ENCODE measurements at regions not wholly inside any gene's neighbourhood (a gene's known extent, or its start where the extent isn't known, plus 50 kb on each side); places are given as distances from the start of the nearest gene placed in this dataset.
"Not testable (repeated sequence)": the region's sequence is repeated elsewhere in the genome, so short reads cannot be mapped to it uniquely, and the experiment has no call there.

DNA sequence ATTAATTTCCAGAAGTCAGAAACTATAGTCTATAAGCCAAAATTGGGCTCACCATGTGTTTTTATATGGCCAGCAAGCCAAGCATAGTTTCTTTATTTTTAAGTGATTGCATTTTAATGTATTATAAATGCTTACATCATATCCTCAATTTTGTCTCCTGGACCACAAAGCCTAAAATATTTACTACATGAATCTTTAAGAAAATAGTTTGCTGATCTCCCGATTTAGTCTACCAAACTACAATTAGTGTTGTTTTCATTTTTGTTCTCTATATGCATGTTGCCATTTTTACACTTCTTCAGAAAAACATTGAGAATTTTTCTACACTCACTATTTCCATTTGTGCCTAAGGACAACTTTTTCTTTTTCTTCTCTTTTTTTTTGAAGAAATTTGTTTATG, 954.5 kb upstream of the ADAMTS5 start:
- not testable (repeated sequence) for FAIRE-seq

DNA sequence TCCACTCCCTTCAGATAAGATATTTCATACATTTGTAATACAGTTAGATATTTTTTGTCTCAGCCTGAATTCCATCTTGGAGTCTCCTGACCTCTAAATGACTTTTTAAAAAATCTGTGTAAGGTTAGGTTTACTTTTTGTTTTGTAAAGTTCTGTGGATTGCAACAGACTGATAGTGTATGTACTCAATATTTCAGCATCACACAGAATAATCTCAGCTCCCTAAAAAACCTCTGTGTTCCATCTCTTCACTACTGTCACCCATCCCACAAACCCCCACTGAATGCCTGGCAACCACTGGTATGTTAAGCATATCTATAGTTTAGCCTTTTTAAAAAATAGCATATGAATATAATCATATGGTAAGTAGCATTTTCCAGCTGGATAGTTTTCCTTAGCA, 951.1 kb upstream of the ADAMTS5 start:
- FAIRE-seq: not testable (repeated sequence)

DNA sequence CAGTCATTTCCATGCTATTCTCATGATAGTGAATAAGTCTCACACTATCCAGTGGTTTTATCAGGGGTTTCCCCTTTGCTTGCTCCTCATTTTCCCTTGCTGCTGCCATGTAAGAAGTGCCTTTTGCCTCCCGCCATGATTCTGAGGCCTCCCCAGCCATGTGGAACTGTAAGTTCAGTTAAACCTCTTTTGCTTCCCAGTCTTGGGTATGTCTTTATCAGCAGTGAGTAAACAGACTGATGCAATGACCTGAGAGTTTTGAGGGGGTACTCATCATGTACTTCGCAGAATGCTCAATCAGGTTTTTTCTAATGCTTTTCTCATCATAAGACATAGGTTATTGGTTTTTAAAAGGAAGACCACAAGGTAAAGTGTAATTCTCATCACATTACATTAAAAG, 949.4 kb upstream of the ADAMTS5 start:
- not testable (repeated sequence) for FAIRE-seq

DNA sequence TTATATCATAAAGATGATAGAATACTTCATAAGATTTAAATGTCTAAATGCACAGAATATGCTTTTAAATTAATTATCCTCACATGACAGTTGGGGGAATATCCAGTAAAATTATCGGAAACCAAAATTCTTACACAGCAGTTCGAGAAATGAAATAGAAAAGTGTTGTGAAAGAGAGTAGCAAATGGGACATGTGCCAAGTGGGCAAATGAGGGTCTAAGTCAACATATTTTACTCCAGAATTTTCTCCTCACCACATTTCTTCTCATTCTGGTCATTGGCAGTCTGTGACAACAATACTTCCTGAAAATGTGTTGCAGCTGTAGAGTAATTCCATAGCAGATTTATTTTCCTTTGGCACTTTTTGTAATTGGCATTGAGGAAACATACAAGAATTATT, 945.2 kb upstream of the ADAMTS5 start:
- not testable (repeated sequence) for FAIRE-seq

DNA sequence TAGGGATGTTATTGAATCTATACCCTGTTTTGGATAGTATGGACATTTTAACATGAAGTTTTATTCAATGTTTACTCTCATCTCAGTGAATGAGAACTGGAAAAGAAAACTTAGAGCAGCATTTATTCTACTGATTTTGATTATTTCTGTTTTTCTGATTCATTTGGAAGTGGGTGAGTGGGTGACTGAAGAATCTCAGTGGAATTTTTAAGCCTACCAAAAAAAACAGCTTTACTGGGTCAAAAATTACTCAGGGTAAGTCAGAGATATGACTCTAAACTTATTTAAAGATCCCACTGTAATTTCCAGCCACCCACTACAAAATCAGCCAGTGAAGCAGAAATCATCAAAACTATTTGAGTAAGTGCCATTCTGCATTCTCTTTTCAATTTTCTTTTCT, 942.6 kb upstream of the ADAMTS5 start:
- not testable (repeated sequence) for FAIRE-seq

DNA sequence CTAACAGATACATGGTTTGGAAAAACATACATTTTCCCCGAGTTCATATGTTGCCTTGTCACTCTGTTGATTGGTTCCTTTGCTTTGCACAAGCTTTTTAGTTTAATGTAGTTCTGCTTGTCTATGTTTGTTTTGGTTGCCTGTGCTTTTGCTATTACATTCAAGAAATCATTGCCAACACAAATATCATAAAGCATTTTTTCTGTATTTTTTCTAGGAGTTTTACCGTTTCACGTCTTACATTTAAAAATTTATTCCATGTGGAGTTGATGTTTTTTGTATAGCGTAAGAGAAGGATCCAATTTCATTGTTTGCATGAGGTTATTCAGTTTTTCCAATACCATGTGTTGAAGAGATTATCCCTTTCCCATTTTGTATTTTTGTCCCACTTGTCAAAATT, 941.9 kb upstream of the ADAMTS5 start:
- FAIRE-seq: not testable (repeated sequence)

DNA sequence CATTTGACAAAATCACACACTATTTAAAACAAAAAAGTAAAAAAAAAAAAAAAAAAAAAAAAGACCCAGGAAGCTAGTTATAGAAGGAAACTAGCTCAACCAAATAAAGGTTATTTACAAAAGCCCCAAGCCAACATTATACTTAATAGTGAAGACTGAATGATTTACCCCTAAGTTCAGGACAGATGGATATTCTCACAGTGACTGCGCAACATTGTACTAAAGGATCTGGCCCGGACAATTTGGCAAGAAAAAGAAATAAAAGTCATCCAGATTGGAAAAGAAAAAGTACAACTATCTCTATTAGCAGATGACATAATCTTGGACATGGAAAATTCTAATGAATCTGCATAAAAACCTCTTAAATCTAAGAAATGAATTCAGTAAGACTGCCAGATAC, 936.0 kb upstream of the ADAMTS5 start:
- not testable (repeated sequence) for FAIRE-seq

DNA sequence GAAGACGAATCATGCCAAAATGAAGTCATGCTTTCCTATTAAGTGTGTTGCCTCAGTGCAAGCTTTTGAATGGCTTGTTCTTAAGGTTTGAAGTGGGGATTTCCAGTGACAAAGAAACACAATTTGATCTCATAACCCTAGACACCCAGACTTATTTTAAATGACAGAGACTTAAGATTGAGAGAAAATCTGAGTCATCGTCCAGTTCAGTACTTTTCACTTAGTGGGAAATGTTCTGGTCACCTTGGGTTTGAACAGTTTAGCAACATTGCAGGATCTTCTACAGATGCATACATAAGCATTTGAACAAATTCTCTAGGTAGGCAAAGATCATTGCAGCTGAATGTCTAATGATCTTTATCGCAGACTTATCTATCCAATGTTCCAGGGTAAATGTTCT, 926.7 kb upstream of the ADAMTS5 start:
- FAIRE-seq: not testable (repeated sequence)

DNA sequence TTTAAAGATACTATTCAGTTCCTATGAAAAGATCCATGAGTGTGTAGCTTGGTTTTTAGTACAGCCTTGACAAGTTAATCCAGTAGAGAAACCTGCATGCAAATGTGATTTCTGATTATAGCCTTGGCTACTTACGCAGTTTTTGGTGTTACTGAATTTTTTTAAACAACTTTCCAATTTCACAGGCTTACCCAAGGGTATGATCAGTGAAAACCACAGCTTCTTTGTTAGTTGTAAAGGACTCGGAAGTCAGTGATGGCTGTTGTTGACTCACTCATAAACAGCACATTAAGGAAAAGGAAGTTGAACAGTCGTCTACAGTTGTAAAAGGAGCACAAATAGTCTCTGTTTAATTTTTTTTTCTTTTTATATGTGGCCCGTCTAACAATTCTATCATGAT, 924.6 kb upstream of the ADAMTS5 start:
- not testable (repeated sequence) for FAIRE-seq

DNA sequence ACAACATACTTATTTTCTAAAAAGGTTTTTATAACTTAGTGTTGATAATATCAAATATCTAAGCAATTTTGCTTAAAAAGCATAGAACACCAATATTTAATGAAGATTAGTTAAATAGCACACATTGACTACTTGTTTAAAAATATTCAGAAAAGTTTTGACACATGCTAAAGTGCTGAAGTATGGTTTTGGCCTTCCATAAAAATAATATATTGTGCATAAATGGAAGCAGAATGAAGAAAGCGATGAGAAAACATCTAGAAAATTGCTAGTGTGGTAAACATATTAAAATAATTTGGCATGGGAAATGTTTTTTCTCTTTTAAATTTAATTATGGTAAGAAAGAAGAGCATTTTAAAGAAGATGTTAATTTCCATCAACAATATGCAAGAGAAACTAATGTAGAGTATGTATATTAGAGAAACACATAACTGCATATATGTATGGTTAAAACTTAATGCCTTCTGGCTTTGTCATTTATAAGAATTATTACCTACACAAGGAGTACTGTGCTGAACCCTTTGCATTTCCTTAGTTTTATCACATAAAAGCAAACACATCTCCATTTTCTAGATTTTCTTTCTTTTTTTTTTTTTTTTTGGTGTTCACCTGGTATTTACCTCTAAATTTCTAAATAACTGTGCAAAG, 921.0 kb upstream of the ADAMTS5 start:
- not testable (repeated sequence) for FAIRE-seq

DNA sequence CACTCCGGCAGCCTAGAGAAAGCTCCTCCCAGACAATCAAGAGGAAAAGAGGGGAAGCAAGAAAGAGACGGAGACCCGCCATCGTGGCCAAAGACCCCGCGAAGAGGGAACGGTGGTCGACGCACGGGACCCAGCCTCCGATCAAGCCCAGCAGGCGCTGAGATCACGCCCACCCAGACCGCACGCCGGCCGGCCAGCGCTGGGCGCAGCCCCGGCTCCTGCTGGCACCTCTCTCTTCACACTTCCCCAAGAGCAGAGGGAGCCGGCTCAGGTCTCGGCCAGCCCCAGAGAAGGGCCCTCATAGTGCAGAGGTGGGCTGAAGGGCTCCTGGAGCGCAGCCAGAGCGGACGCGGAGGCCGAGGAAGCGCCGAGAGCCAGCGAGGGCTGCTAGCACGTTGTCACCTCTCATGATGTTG, 918.4 kb upstream of the ADAMTS5 start:
- no peak for FAIRE-seq

DNA sequence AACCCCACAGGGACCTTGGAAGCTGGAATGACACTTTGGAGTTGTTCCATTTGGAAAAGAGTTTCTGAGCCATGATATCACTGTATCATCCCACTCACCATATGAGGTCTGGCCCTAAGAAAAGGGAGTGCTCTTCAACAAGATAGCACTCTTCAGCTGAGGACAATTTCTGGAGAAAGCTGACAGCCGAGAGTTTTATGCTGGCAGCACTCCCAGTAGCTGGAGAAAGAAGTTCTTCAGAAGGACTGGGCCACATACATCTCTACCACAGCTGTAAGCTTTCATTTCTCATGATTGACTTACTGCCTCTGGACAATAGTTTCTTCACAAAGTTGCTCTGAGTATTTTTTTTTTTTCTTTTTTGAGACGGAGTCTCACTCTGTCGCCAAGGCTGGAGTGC, 914.4 kb upstream of the ADAMTS5 start:
- not testable (repeated sequence) for FAIRE-seq

DNA sequence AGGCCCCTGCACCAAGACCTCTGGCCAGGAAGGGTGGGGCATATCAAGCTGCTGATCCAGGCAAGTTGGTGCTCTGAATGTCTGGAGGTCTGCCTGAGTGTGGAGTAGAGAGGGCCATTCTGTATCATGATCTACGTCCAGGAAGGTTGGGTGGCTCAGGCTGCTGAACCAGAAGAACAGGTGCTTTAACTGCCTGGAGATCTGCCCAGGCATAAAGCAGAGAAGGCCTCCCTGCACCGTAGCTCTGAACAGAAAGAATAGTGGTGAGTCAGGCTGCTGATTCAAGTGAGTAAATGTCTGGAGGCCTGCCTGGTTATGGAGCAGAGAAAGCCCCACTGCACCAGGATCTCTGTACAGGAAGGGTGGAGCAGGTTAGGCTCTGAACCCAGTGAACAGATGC, 905.5 kb upstream of the ADAMTS5 start:
- FAIRE-seq: not testable (repeated sequence)

DNA sequence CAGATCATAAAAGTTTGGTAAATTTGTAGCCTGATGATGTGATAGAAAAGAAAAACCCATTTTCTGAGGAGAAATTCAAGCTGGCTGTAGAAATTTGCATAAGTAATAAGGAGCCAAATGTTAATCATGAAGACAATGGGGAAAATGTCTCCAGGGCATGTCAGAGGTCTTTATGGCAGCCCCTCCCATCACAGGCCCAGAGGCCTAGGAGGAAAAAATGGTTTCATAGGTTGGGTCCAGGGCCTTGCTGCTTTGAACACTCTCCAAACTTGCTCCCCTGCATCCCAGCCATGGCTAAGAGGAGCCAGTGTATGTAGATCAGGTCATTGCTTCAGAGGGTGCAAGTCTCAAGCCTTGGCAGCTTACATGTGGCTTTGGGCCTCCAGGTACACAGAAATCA, 903.9 kb upstream of the ADAMTS5 start:
- FAIRE-seq: not testable (repeated sequence)

DNA sequence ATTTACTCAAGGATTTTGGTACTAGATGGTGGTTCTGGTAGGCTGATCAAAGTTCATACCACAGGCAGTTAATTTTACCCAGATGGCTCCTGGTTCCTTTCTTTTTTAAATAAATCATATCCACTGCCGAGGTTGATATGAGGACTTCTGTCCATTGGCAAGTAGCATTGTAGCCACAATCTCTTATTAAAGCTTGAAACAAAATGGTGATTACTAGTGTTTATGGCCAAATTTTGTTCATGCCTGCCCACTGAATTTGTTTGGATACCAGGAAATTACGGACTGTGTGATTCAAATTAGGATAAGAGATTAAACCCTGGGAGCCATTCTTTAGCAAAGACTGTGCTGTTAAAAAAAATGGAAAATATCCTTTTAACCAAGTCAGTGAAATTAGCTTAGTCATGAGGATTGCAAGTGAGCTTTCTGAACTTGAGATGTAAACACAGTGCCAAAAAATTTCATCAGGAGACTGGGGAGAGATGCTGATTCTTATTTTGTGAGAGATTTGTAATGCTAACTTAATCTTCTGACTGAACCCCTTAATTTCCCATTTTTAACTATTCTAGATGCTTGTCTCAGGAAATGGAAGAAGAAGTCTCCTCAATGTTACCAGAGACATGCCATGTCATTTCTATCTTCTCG, 893.5 kb upstream of the ADAMTS5 start:
- not testable (repeated sequence) for FAIRE-seq

DNA sequence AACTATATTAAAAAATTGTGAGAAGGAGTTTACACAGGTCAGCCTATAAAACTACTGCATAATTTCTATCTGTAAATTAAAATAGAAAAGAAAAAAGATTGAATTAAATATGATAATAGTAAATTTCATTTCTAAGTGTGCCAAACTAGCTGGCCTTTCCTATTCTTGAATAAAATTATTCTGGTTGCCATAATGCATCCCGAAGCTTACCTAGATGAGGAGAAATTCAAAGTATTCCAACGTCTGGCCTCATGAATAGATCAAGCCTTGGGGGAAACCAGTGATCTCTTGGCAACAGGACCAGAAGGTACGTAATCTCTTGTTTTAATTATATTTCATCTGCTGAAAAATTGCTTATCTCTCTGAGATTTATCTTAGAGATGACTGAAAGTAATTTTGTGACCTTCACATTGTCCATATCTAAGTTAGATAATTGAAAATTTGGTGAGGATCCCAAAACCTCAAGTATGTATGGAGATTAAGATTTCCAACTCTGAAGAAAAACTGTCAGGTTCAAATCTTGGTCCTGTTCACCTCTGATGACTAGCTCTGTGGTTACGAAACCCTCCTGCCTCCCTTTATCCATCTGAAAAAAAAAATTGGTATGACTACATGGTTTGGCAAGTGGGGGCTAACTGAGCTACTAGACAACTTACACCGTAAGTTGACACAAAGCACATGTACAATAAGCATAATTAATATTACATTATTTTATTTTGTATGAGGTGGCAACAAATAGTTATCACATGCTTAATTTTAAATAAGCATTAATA, 891.4 kb upstream of the ADAMTS5 start:
- not testable (repeated sequence) for FAIRE-seq

DNA sequence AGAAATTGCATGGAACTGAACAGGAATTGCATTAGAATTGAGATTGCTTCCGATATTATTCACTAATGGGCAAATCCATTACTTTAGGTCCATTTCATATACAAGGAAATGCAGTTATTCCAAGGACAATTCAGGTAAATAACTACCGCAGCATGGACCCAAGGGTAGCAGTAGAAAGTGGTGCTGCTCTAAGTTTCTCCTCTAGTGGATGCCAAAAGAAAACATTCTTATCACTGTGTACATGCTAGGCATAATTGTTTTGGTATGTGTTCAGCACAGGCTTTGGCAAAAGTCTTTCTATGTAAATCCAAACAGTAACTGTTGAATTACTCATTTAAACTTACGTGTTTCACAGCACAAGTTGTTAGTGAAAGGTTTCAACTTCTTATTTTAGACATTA, 890.1 kb upstream of the ADAMTS5 start:
- FAIRE-seq: not testable (repeated sequence)

DNA sequence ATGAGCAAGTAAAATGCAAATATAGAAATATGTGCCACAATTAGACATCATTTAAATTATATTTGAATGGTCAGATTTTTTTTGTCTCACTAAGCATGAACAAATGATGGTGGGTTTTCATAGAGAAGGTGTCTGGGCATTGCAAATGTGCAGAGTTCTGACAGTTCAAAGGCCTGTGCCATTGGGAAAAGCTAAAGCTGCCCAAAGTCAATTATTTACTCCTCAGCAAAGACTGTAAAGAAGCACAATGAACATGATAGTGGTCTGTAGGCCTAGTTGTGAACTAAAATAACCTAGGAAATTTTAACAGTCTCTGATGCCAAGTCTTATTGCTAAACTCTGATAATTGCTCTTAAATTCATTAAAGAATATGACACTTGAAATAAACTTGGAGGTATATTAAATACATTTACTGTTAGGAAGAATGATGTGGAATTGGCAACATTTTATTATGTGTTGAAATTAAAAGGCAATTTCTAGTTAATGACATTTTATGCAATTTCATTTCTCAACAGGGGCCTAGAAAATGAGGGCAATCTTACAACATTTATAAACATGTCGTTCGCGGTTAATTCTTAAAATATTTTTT, 874.3 kb upstream of the ADAMTS5 start:
- FAIRE-seq: no peak

DNA sequence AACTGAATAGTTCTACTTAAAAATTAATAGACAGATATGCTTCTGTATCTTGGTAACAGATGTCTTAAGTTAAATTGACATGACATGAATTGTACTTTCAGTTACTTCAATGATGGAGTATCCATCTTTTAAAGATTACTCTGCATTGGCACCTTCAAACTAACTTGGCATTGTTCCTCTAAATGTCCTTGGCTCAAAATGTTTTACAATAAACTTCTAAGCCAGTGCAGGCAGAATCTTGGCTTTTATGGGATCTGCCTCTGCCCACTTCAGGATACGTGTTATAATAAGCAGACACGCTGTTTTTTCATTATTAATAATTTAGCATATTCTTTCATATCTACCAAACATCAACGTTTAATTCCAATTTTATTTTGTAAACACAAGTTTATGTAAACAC, 873.4 kb upstream of the ADAMTS5 start:
- no peak for FAIRE-seq

DNA sequence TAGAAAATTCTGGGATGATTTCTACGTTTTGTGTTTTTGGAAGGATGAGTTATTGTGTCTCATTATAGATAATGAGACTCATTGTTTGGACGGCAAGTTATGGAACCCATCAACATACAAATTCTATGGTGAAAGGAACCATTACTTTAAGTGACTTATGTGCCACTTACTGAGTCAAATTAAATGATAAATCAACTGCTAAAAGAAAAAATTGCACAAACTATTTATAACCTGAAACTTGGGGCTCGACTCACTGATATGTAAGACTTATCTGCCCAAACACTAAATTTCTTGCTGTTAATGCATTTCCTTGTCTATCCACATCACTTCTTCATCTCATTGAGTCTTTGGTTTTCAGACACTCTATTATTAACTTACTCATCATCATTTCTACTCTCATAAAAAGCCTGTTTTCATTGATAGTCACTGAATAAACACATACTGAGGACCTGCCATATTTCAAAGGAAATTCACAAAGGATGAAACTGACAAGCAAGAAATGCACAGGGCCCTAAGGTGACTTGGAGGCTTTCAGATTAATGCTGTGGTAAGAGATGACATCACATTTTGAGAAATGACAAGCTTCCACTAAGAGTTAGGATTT, 872.7 kb upstream of the ADAMTS5 start:
- no peak for FAIRE-seq

DNA sequence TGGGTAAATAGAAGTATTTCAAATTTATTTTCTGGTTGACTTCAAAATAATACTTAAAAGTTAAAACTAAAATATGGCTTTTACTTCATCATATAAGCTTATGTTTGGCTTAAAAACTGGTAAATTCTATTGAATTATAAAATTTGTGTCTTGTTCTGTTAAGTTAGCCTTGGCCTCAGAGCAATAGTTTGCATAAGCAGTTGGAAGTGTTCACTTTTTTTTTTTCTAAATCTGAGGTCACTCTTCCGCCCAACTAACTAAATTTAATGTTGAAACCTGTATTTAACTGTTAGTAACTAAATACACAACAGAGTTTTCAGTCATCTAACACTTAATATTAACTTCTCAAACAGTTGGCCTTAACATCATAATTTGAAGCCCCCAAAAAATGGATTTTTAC, 871.7 kb upstream of the ADAMTS5 start:
- FAIRE-seq: no peak

DNA sequence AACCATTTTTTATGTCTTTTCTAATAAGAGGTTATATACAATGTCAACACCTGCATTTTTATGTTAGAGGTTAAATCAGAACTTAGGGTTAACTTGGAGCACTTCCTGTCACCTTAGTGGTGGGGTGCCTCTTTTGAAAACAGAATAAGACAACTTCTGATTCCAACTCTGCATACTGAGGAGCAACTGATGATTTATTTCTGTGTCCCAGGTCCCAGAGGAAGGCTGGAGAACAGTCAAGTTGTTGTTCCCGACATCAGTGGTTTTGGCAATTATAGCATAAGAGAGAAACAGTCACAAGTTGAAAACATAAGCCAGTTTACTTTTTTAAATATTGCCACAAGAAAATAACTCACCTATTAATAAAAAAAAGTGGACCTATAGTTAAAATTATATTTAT, 871.0 kb upstream of the ADAMTS5 start:
- no peak for FAIRE-seq

DNA sequence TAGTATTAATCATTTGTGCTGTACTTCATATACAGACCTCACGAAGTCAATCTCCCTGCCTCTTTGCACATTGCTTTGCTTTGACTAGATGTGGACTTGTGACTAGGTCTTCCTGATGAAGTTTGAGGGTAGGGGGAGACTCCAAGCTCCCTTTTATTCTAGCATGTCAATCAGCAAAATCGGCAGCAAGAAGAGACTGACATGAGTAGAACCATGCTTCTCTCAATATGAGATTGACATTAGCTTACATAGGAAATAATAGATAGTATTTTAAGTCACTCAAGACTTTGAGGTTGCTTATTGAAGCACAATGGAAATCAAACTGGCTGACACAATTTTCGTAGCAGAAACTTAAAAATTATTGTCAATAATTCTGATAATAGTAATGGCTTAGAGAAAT, 866.4 kb upstream of the ADAMTS5 start:
- no peak for FAIRE-seq

All from islet of Langerhans (tissue), 1 donor.